GM18868 (cell line): ENCODE measurements at regions not wholly inside any gene's neighbourhood (a gene's known extent, or its start where the extent isn't known, plus 50 kb on each side); places are given as distances from the start of the nearest gene placed in this dataset.
A peak's percentile ranks its signal among the peaks of the same experiment; 100 is the strongest.

Experiments used
- ATAC-seq: cut with Tn5 transposase; IDR thresholded peaks from one replicate; pipeline ENCODE4 v1.9.1; 2021; ENCODE audit warnings: mild to moderate bottlenecking, moderate library complexity; ENCODE audit not compliant: unreplicated experiment

GRCh38 chr1:58994664-58995063 is 210.8 kb upstream of the JUN start:
- no peak for ATAC-seq

- ATAC-seq, result peak; percentile 80
Measured at GRCh38 chr1:58996341-58997059, 212.7 kb upstream of the JUN start.

DNA sequence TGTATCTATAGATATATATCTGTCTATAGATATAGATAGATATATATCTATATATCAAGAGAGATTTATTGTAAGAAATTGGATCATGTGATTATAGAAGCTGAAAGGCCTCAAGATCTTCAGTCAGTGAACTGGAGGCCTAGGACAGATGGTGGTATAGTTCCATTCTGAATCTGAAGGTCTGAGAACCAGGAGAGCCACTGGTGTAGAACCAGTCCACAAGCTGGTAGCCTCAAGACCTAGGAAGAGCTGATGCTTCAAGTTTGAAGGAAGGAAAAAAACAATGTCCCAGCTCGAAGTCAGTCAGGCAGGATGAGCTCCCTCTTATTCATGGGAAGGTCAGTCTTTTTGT is 213.2 kb upstream of the JUN start:
- ATAC-seq, result peak; percentile 62

GRCh38 chr1:58997637-58998036 is 213.8 kb upstream of the JUN start:
- ATAC-seq, result no peak

DNA sequence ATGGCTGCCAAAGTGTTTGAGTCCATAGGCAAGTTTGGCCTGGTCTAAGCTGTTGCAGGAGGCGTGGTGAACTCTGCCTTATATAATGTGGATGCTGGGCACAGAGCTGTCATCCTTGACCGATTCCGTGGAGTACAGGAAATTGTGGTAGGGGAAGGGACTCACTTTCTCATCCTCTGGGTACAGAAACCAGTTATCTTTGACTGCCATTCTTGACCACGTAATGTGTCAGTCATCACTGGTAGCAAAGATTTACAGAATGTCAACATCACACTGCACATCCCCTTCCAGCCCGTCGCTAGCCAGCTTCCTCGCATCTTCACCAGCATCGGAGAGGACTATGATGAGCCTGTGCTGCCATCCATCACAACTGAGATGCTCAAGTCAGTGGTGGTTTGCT is 215.8 kb upstream of the JUN start:
- ATAC-seq, result no peak

DNA sequence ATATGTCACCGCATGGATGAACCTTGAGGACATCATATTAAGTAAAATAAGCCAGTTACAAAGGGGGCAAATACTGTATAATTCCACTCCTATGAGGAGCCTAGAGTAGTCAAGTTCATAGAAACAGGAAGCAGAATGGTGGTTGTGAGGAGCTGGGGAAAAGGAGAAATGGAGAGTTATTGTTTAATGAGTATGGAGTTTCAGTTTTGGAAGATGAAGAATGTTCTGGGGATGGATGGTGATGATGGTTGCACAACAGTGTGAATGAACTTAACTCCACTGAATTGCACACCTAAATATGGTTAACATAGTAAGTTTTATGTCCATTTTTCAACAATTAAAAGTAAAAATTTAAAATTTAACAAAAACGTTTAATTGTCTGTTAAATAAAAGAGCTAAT is 220.9 kb upstream of the JUN start:
- ATAC-seq, result no peak

GRCh38 chr1:59005491-59006288 is 221.8 kb upstream of the JUN start:
- peak; percentile 67 for ATAC-seq

DNA sequence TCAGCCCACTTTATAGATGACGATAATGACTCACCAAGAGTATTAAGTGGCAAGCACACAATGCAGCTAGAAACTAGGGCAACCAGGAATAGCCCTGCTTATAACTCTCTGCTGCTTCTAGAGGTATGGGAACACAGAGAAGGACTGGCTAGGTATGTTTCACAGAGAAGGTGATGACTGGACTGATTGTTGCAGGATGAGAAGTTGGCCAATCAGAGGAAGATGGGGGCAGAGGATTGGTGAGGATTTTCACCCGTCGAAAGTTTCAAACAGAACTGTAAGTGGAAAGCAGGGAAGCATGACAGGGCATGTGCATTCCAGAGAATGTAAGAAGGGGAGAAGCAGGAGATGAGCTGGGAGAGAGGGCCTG is 222.4 kb upstream of the JUN start:
- no peak for ATAC-seq

DNA sequence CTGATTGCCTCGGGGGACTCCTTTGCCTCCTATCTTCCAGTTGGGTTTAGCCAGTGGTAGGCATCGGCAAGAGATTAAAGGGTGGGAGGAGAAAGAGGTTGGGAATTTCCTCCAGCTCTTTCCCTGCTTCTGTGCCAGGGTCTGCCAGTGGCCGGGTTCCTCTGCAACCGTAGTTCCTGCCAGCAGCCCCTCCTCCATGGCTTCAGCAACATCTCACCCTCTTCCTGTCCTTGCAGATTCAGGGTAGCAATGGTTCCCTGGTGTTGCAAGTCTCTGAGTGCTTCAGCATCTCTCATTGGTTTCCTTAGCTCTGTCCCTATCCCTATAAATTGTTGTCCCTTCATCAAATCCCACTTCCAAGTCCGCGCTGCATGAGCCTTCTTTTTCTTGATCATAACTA is 223.1 kb upstream of the JUN start:
- no peak for ATAC-seq

DNA sequence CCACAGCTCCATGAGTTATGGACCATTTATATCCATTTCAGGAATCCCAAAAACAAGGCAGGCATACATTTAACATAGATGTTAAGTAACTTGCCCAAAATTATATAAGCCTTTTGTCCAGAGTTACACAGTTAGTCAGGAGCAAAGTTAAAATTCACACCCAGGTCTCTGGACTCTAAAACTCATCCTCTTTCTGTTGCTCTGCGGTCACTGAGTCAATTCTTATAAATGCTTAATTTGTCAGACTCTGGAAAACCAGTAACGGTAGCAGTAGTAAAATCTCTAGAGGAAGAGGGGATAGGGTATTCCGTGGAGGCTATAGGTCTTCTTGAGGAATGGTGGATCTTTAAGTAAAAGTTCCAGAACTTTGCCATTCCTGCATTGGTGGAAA is 223.6 kb upstream of the JUN start:
- ATAC-seq, result peak; percentile 25

DNA sequence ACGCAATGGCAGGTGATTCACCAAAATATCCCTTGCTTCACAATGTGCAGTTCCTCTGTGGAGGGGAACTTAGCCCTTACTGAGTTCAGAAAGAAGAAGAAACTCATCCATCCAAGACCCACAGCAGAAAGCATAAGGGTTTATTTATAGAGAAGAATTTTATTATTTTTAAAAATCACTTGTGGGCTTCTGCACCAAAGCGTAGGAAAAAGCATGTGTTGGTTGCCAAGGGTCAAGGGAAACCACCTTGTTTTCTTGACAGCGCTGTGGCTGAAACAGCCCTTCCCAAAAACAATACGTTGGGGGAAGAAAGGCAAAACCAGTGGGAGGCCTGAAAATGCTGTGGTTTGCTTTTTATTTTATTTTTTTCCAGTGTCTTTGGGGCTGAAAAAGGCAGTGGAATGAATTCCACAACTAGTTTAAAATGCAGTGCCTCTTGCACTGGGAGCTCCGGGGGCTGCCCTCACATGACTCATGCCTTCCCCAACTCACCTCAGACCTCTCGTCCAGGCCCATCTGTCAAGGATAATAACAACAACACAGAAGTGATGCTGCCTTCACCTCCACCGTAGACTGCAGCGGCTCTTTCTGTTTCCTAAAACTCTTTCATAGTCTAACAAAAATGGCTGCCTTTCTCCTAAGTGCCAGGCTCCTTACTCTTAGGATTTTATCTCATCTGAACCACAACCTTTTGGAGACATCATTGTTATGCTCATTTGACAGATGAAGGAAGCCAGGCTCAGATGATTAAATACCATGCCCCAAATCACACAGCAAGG is 224.2 kb upstream of the JUN start:
- peak; percentile 41 for ATAC-seq

- ATAC-seq, result no peak
Measured at GRCh38 chr1:59008599-59009347, 224.9 kb upstream of the JUN start.

DNA sequence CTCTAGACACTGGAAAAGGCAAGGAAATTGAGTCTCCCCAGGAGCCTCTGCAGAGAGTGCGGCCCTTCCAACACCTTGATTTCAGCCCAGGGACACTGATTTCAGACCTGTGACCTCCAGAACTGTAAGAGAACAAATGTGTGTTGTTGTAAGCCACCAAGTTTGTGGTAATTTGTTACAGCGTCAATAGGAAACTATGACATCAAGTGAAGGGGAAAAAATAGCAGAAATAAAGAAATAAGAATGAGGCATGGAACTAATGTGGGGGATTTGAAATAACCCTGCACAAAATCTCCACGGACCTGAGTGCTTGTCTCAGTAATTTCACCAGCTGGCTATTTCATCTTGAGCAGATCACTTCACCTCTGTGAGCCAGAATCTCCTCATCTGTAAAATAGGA is 227.8 kb upstream of the JUN start:
- no peak for ATAC-seq

GRCh38 chr1:59012378-59012777 is 228.5 kb upstream of the JUN start:
- no peak for ATAC-seq

DNA sequence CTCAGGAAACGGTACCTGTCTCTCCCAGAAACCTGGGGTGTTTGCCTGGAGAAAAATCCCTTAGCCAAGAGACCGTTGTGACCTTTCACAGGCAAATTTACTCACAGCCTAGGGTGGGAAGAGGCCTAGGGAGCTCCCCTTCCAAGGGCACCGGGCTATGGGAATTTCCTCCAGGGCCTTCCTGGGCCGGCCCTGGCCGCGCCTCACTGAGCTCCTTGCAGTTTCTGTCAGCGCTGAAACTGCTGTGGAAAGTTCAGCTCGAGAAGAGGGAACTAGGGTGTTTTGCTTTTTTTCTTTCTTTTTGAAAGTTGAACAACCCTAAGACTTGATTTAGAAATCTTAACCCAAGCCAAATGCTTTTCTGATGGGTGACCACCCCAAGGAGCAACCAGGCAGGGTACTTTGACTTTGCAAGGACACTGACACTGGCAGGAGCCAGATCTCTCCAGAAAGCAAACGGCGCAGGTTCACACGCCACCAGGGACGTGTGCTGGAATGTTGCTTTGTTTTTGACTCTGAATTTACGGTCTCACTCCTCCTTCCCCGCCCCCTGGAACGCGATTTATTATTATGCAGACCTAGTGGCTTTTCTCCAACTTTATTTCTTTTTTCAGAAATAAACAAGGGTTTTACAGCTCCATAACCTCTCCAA is 229.6 kb upstream of the JUN start:
- peak; percentile 75 for ATAC-seq

GRCh38 chr1:59013928-59014279 is 230.1 kb upstream of the JUN start:
- ATAC-seq, result no peak

DNA sequence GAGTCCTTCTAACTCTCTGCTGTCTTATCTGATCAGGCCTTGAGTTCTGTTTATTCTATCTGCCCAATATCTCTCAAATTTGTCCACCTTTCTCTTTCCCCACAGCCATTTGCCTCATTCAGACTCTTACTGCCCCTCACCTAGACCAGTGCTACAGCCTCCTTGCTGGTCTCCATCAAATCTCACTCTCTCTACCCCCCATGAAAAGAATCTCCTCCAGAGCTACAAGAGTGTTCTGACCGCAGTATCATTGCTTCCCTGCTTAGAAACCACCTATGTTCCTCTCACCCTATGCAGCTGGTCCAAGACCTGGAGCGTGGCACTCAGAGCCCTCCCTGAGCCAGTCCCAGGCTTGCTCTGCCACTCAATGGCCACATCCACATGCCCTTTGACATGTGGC is 231.0 kb upstream of the JUN start:
- no peak for ATAC-seq

- ATAC-seq, result no peak
Measured at GRCh38 chr1:59015708-59016107, 231.9 kb upstream of the JUN start.

GRCh38 chr1:59016390-59016789 is 232.5 kb upstream of the JUN start:
- no peak for ATAC-seq

DNA sequence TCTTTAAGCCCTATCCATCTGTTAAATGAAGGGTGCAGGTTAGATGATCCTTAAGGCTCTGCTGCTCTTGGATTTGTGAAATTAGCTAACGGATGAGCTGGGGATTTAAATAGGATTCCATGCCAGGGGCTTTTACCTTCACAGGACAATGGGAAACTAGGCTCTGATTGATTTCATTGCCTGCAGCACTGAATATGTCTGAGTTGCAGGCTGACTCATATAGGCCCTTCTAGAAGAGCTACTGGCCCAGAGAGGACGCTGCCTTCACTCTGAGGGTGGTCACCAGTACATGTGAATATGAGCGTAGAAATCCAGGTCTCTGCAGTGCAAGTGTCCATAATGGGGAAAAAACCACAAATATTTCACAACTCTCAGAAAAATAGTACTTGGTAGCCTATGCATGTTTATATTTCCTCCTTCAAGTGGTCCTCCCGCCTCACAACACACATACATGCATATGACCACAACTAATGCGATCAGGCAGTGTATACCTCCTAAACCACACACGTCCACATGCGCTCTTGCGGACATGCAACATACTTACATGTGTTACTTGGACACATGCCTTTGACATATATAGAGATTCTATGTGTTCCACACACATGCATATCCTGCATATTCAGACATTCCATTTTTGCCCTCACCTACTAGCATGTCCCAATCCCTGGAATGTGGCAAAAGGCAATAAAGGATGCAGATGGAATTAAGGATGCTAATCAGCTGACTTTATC is 233.8 kb upstream of the JUN start:
- no peak for ATAC-seq
